DND-41 (cell line): ENCODE measurements at regions not wholly inside any gene's neighbourhood (a gene's known extent, or its start where the extent isn't known, plus 50 kb on each side); places are given as distances from the start of the nearest gene placed in this dataset.
"Not testable (repeated sequence)": the region's sequence is repeated elsewhere in the genome, so short reads cannot be mapped to it uniquely, and the experiment has no call there.

Experiments used
- ATAC-seq: fragments of 200-7000 bp; cut with Tn5 transposase; 3 replicates; pipeline ENCODE4 v1.9.1; 2021; ENCODE audit warnings: low read depth; ENCODE audit not compliant: insufficient read depth
- DNase-seq: peaks from one replicate; pipeline ENCODE4 v3.0.0-alpha.2; 2020
- H2AFZ ChIP-seq: 2 replicates; pipeline ENCODE4 v1.6.0; 2012; ENCODE audit warnings: low read depth, low read length
- H3K27ac ChIP-seq: 2 replicates; pipeline ENCODE4 v1.5.1; 2012; ENCODE audit warnings: low read length, inconsistent platforms
- H3K27me3 ChIP-seq: fragments of 200-600 bp; sonication (generic); 2 replicates; pipeline ENCODE4 v1.6.0; 2012; ENCODE audit warnings: low read length, mild to moderate bottlenecking, inconsistent platforms; ENCODE audit not compliant: insufficient read depth, poor library complexity
- H3K36me3 ChIP-seq: 2 replicates; pipeline ENCODE4 v1.5.1; 2012; ENCODE audit warnings: low read length, inconsistent platforms; ENCODE audit not compliant: insufficient read depth
- H3K4me1 ChIP-seq: 2 replicates; pipeline ENCODE4 v1.5.1; 2012; ENCODE audit warnings: mild to moderate bottlenecking, low read length; ENCODE audit not compliant: insufficient read depth
- H3K4me2 ChIP-seq: 2 replicates; pipeline ENCODE4 v1.6.0; 2012; ENCODE audit warnings: mild to moderate bottlenecking, moderate library complexity, low read length, inconsistent platforms; ENCODE audit not compliant: insufficient read depth
- H3K4me3 ChIP-seq, 2 experiments: fragments of 200-600 bp in 1 of 2; shearing (Covaris generic) in 1 of 2; 2 replicates each; pipeline ENCODE4 v1.5.1; 2012 to 2016; ENCODE audit warnings: inconsistent platforms in 2 of 2, low read length in 2 of 2, mild to moderate bottlenecking in 2 of 2, low read depth in 1 of 2, moderate library complexity in 1 of 2
- H3K79me2 ChIP-seq: 2 replicates; pipeline ENCODE4 v1.6.0; 2012; ENCODE audit warnings: low read length, inconsistent platforms; ENCODE audit not compliant: insufficient read depth
- H3K9ac ChIP-seq: 2 replicates; pipeline ENCODE4 v1.6.0; 2012; ENCODE audit warnings: low read depth, mild to moderate bottlenecking, inconsistent platforms, low read length, moderate library complexity
- H3K9me3 ChIP-seq: 2 replicates; pipeline ENCODE4 v1.5.1; 2012; ENCODE audit warnings: low read length, moderate library complexity, mild to moderate bottlenecking, inconsistent platforms; ENCODE audit not compliant: insufficient read depth, severe bottlenecking
- H4K20me1 ChIP-seq: 2 replicates; pipeline ENCODE4 v1.6.0; 2012; ENCODE audit warnings: low read length; ENCODE audit not compliant: insufficient read depth
- EZH2 ChIP-seq: IDR thresholded peaks from 3 replicates; pipeline ENCODE4 v1.6.1; 2012; ENCODE audit warnings: borderline replicate concordance, low read depth, mild to moderate bottlenecking, moderate library complexity, low read length, inconsistent platforms; ENCODE audit not compliant: severe bottlenecking
- TF ChIP-seq, protein P1 (sequence below): IDR thresholded peaks from 2 replicates; pipeline ENCODE4 v1.5.1; 2012; ENCODE audit warnings: borderline replicate concordance, low read length, moderate library complexity, mild to moderate bottlenecking; ENCODE audit not compliant: poor library complexity, severe bottlenecking; ENCODE audit errors: extremely low read depth

GRCh38 chr3:180421221-180421620 lies 180.7 kb upstream of the TTC14 start:
- Histone ChIP-seq H3K9me3 (no peaks in the 10 kb centered on the region), H2AFZ (no peak overlapping the region), H3K27ac (no peak overlapping the region), H3K36me3 (no peaks in the 10 kb centered on the region), H3K4me1 (no peaks in the 10 kb centered on the region), H3K4me2 (no peak overlapping the region), H3K27me3 (no peaks in the 10 kb centered on the region), H3K4me3 (no peak overlapping the region), H3K9ac (no peak overlapping the region), H4K20me1 (no peaks in the 10 kb centered on the region), H3K79me2 (no peaks in the 10 kb centered on the region)
- DNase-seq (no peak), ATAC-seq (no peak)
- TF ChIP-seq, protein P1, sequence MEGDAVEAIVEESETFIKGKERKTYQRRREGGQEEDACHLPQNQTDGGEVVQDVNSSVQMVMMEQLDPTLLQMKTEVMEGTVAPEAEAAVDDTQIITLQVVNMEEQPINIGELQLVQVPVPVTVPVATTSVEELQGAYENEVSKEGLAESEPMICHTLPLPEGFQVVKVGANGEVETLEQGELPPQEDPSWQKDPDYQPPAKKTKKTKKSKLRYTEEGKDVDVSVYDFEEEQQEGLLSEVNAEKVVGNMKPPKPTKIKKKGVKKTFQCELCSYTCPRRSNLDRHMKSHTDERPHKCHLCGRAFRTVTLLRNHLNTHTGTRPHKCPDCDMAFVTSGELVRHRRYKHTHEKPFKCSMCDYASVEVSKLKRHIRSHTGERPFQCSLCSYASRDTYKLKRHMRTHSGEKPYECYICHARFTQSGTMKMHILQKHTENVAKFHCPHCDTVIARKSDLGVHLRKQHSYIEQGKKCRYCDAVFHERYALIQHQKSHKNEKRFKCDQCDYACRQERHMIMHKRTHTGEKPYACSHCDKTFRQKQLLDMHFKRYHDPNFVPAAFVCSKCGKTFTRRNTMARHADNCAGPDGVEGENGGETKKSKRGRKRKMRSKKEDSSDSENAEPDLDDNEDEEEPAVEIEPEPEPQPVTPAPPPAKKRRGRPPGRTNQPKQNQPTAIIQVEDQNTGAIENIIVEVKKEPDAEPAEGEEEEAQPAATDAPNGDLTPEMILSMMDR: no peak
- TF ChIP-seq EZH2: no peak

GRCh38 chr3:180421721-180422120 lies 180.2 kb upstream of the TTC14 start:
- DNase-seq: no peak
- Histone ChIP-seq H3K36me3 (no peaks in the 10 kb centered on the region), H2AFZ (no peak overlapping the region), H3K79me2 (no peaks in the 10 kb centered on the region), H3K9ac (no peak overlapping the region), H3K4me1 (no peaks in the 10 kb centered on the region), H4K20me1 (no peaks in the 10 kb centered on the region), H3K27me3 (no peaks in the 10 kb centered on the region), H3K4me3 (no peak overlapping the region), H3K4me2 (no peak overlapping the region), H3K27ac (no peak overlapping the region), H3K9me3 (no peaks in the 10 kb centered on the region)
- TF ChIP-seq EZH2: no peak
- TF ChIP-seq, protein P1: no peak
- ATAC-seq: no peak

DNA sequence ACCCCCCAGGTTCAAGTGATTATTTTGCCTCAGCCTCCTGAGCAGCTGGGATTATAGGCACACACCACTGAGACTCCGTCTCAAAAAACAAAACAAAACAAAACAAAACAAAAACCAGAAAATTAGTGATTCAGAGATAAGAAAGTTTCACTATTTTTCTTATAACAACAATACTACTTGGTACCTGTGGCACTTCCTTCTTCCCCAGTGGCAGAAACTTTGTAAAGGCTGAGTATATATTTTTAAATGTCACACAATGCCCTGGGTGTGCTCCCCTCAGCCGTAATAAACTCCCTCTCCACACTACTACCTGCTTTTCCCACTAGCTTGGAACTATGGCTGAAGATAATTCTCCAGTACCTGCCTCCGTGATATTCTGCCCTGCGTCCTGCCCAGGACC lies 177.7 kb upstream of the TTC14 start:
- H4K20me1 ChIP-seq, ATAC-seq, H3K4me3 ChIP-seq, H3K9ac ChIP-seq, H3K27ac ChIP-seq, H3K4me1 ChIP-seq, H3K4me2 ChIP-seq, H2AFZ ChIP-seq, H3K79me2 ChIP-seq, H3K9me3 ChIP-seq, H3K27me3 ChIP-seq, H3K36me3 ChIP-seq, DNase-seq: not testable (repeated sequence)

DNA sequence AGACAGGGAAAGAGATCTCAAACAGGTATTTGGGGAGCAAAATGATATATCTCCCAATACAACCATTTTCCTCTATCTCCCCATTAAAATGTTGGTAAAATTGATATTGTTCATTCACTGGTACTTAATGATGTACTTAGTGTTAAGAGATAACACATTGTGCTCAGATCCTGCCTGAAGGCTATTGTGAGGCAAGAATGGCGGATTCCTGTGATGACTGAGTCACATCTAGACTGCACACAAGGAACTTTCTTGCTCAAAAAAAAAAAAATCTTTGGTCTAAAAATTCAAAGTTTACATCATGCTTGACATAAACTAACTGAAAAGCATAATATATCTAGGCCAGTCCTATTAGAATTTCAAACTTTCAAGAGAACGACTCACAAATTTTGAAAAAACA lies 171.1 kb upstream of the TTC14 start:
- Histone ChIP-seq H3K27me3 (no peaks in the 10 kb centered on the region), H3K4me3 (no peak overlapping the region), H3K27ac (no peak overlapping the region), H4K20me1 (no peaks in the 10 kb centered on the region), H3K9me3 (no peaks in the 10 kb centered on the region), H3K36me3 (no peaks in the 10 kb centered on the region), H3K9ac (no peak overlapping the region), H3K79me2 (no peaks in the 10 kb centered on the region), H3K4me1 (no peaks in the 10 kb centered on the region), H3K4me2 (no peak overlapping the region), H2AFZ (no peak overlapping the region)
- TF ChIP-seq EZH2: no peak
- TF ChIP-seq, protein P1: no peak
- DNase-seq (no peak), ATAC-seq (no peak)
